ENCODE measurements at regions not wholly inside any gene's neighbourhood (a gene's known extent, or its start where the extent isn't known, plus 50 kb on each side); places are given as distances from the start of the nearest gene placed in this dataset.

GRCh38 chr16:87131061-87131995, 185.9 kb downstream of the C16orf95 start:
- TF ChIP-seq POLR2AphosphoS5 (IDR thresholded peaks at IDR 0.05; ENCODE audit: insufficient read depth in 1 of 2, low read depth in 1 of 2) (no peak), POLR2A (IDR thresholded peaks at IDR 0.05) (no peak)
- TF ChIP-seq, protein P1, sequence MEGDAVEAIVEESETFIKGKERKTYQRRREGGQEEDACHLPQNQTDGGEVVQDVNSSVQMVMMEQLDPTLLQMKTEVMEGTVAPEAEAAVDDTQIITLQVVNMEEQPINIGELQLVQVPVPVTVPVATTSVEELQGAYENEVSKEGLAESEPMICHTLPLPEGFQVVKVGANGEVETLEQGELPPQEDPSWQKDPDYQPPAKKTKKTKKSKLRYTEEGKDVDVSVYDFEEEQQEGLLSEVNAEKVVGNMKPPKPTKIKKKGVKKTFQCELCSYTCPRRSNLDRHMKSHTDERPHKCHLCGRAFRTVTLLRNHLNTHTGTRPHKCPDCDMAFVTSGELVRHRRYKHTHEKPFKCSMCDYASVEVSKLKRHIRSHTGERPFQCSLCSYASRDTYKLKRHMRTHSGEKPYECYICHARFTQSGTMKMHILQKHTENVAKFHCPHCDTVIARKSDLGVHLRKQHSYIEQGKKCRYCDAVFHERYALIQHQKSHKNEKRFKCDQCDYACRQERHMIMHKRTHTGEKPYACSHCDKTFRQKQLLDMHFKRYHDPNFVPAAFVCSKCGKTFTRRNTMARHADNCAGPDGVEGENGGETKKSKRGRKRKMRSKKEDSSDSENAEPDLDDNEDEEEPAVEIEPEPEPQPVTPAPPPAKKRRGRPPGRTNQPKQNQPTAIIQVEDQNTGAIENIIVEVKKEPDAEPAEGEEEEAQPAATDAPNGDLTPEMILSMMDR (IDR thresholded peaks at IDR 0.05): no peak
- Histone ChIP-seq H3K27ac (no peak overlapping the region), H3K4me3 (no peak overlapping the region), H3K4me1 (peaks cover 12% of the 10 kb centered on the region), H3K36me3 (no peaks in the 10 kb centered on the region), H3K9me3 (no peaks in the 10 kb centered on the region), H3K27me3 (no peaks in the 10 kb centered on the region)
- intact Hi-C loops (cut with DNase I): no loop called here
- DNase-seq (ENCODE audit: extremely low spot score in 2 of 2): no peak

- Histone ChIP-seq H3K27me3 (no peaks in the 10 kb centered on the region), H3K27ac (no peak overlapping the region), H3K9me3 (no peaks in the 10 kb centered on the region)
These were observed 185.2 kb downstream of the C16orf95 start for GRCh38 chr16:87131996-87132345.

DNA sequence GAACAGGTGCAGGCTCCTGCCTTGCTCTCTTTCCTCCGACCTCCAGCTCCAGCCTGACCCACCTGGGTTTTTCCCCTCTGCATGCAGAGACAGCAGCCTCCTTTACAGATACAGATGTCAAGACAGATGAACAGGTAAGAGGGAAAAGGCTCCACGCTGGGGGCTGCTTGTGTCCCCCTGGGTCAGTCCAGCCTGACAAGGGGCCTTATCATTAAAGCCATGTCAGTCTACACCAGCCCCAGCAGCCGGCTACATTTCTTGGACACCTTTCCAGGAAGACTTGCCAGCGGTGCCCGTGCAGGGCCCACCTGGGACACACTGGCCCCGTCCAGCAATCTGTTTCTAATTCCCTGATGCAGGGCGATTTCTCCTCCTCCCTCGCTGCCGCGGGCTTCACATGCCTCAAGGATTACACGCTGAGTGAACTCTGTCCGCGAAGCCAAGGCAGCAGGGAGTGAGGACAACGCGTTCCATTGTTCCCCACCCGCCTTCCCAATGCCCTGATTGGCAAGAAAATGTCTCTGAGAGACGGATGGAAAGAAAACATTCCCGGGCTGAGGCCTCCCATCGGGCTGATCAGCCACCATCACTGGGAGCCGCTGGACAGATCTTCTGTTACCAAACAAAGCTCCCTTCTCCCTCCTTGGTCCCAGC, 184.7 kb downstream of the C16orf95 start:
- Histone ChIP-seq H3K36me3 (no peaks in the 10 kb centered on the region), H3K27me3 (no peaks in the 10 kb centered on the region), H3K9me3 (no peaks in the 10 kb centered on the region), H3K4me3 (no peak overlapping the region), H3K27ac (no peak overlapping the region), H3K4me1 (peaks cover under 1% of the 10 kb centered on the region)
- intact Hi-C loops (cut with DNase I): no loop called here
- TF ChIP-seq POLR2A (IDR thresholded peaks at IDR 0.05): no peak
- TF ChIP-seq, protein P1 (IDR thresholded peaks at IDR 0.05): no peak
- TF ChIP-seq POLR2AphosphoS5 (IDR thresholded peaks at IDR 0.05; ENCODE audit: insufficient read depth in 1 of 2, low read depth in 1 of 2): no peak
- no peak for DNase-seq (ENCODE audit: extremely low spot score in 2 of 2)

More at GRCh38 chr16:87131996-87132345, 185.2 kb downstream of the C16orf95 start:
- Histone ChIP-seq H3K4me3 (no peak overlapping the region), H3K36me3 (no peaks in the 10 kb centered on the region), H3K4me1 (peaks cover 6% of the 10 kb centered on the region)
- no peak for DNase-seq (ENCODE audit: extremely low spot score in 2 of 2)
- TF ChIP-seq POLR2A (IDR thresholded peaks at IDR 0.05): no peak
- TF ChIP-seq POLR2AphosphoS5 (IDR thresholded peaks at IDR 0.05; ENCODE audit: insufficient read depth in 1 of 2, low read depth in 1 of 2): no peak
- intact Hi-C loops (cut with DNase I): no loop called here

DNA sequence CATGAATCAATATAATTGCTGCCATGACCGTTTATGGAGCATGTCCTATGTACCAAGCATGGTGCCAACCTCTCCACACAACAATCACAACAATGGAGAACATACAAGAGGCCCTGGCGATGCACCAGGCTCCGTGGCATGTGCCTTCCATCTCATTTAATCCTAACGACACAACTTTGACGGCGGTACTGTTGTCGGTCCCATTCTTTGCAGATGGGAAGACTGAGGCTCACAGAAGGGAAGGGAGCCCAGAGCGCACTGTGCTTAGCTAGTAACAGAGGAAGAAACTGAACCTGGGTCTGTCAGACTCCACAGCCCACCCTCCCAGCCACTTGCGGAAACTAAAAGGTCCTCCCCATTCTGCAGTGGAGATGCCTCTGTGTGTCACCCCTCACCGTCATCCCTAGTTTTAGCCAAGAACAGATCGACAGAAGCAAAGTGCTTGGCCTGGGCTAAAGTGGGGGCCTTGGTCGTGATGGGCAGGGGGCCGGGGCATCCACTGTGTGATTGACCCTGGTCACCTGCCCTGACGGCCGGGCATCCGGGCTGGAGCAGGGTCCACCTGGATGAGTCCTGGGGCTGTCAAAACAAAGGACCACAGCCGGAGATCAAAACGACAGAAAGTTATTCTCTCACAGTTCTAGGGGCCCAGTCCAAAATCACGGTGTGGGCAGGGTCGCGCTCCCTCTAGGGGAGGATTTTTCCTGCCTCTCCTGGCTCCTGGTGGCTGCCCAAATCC, 183.9 kb downstream of the C16orf95 start:
- TF ChIP-seq POLR2AphosphoS5 (IDR thresholded peaks at IDR 0.05; ENCODE audit: insufficient read depth in 1 of 2, low read depth in 1 of 2) (no peak), POLR2A (IDR thresholded peaks at IDR 0.05) (no peak)
- TF ChIP-seq, protein P1 (IDR thresholded peaks at IDR 0.05): no peak
- intact Hi-C loops (cut with DNase I): no loop called here
- Histone ChIP-seq H3K9me3 (no peaks in the 10 kb centered on the region), H3K36me3 (no peaks in the 10 kb centered on the region), H3K4me1 (no peaks in the 10 kb centered on the region), H3K27me3 (no peaks in the 10 kb centered on the region), H3K27ac (no peak overlapping the region), H3K4me3 (no peak overlapping the region)
- DNase-seq (ENCODE audit: extremely low spot score in 2 of 2): no peak

DNA sequence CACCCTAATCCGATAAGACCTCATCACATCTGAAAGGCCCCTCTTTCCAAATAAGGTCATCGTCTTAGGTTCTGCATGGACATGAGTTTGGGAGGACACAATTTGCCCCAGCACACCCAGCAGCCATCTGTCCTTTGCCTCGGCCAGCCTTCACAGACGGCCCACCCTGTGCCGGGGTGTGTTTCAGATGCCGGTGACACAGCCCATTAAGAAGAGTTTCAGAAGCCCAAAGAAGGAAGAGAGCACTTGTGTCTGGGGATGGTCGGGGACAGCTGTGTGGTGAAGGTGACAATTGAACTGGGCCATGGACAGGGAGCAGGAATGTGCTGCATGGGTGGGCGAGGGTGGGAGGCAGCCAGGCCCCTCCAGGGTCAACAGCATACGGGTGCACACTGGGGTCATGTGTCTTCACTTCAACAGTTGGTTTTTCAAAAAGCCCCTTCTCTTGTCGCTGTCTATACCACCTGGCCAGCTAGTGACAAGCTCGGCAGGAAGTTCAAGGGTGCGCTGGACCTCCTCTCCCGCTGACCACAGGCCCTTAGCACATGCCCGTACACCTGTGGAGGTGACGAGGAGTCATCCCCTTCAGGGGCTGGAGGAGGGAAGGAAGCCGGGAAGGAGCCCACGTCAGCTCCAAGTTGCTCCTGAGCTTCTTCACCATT, 183.1 kb downstream of the C16orf95 start:
- intact Hi-C loops (cut with DNase I): no loop called here
- no peak for TF ChIP-seq POLR2A (IDR thresholded peaks at IDR 0.05)
- TF ChIP-seq POLR2AphosphoS5 (IDR thresholded peaks at IDR 0.05; ENCODE audit: insufficient read depth in 1 of 2, low read depth in 1 of 2): no peak
- TF ChIP-seq, protein P1 (IDR thresholded peaks at IDR 0.05): no peak
- H3K27me3 ChIP-seq: no peaks in the 10 kb centered on the region

More for the DNA sequence above, 183.1 kb downstream of the C16orf95 start:
- DNase-seq (ENCODE audit: extremely low spot score in 2 of 2): no peak
- Histone ChIP-seq H3K4me3 (no peak overlapping the region), H3K4me1 (no peaks in the 10 kb centered on the region), H3K9me3 (no peaks in the 10 kb centered on the region), H3K27ac (no peak overlapping the region), H3K36me3 (no peaks in the 10 kb centered on the region)

Measured in vagina (tissue), 2 donors.